Loucy (cell line): ENCODE measurements at regions not wholly inside any gene's neighbourhood (a gene's known extent, or its start where the extent isn't known, plus 50 kb on each side); places are given as distances from the start of the nearest gene placed in this dataset.

Source experiments
- EZH2phosphoT487 ChIP-seq: fragments of 200-600 bp; IDR thresholded peaks from 2 replicates; pipeline ENCODE4 v1.6.1; 2018; ENCODE audit warnings: antibody characterized with exemption, mild to moderate bottlenecking, moderate library complexity, borderline replicate concordance
- TF ChIP-seq, protein P1 (sequence below): fragments of 200-600 bp; sonication (generic); conservative IDR thresholded peaks from 2 replicates; pipeline ENCODE4 v1.5.1; 2014; ENCODE audit warnings: mild to moderate bottlenecking, antibody characterized with exemption, low read length

DNA sequence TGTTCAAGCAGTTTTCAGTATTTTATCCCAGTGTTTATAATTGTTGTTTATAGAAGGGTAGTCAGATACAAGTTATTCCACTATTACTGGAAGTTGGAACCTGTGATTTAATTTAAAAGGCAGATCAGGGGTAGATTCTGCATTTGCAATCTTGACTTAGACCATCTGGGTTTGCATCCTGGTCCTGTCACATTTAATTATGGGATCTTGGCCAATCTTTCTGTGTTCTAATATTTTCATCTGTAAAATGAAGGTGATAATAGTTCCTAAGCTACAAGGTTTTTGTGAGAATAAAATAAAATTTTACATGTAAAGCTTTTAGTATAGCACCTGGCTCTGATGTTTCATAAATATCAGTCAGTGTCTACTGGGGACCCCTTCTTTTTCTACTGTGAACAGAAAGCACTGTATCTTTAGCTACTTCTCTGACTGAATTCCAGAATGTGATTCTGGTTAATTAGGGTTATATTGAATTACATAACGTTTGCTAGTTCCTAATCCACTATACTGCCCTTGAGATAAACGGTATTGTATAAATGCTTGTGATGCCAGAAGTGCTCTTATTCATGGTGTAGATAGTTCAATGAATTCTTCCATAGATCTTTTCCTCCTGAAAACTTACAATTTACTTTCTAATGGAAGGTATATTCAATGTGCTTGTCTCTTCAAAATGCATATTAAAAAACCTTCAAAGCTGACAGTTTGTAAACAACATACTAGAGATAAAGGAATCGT lies 131.0 kb downstream of the KCNK1 start:
- TF ChIP-seq, protein P1, sequence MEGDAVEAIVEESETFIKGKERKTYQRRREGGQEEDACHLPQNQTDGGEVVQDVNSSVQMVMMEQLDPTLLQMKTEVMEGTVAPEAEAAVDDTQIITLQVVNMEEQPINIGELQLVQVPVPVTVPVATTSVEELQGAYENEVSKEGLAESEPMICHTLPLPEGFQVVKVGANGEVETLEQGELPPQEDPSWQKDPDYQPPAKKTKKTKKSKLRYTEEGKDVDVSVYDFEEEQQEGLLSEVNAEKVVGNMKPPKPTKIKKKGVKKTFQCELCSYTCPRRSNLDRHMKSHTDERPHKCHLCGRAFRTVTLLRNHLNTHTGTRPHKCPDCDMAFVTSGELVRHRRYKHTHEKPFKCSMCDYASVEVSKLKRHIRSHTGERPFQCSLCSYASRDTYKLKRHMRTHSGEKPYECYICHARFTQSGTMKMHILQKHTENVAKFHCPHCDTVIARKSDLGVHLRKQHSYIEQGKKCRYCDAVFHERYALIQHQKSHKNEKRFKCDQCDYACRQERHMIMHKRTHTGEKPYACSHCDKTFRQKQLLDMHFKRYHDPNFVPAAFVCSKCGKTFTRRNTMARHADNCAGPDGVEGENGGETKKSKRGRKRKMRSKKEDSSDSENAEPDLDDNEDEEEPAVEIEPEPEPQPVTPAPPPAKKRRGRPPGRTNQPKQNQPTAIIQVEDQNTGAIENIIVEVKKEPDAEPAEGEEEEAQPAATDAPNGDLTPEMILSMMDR = no peak
- no peak for TF ChIP-seq EZH2phosphoT487
